ENCODE measurements at regions not wholly inside any gene's neighbourhood (a gene's known extent, or its start where the extent isn't known, plus 50 kb on each side); places are given as distances from the start of the nearest gene placed in this dataset.

DNA sequence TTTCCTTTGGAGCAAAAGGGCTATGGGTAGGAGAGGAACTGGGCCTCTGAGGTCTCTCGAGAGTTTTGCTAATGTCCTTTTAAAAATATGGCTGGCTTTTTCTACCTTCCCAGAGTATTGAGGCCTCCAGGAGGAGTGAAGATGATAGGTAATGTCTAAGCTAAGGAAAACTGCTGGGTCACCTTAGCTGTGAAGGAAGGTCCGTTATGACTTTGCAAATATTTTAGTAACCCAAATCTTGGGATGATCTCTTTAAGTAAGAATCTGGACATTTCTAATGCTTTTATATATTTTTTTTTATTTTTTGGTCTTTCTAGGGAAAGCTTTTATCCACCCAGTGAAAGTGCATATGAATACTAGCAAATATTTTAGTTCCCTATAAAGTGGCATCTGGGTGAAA is 60.9 kb upstream of the SYN3 start:
- Mint-ChIP-seq H3K27me3 (no peaks in the 10 kb centered on the region), H3K9me3 (ENCODE audit: insufficient read depth) (no peaks in the 10 kb centered on the region), H3K4me1 (no peaks in the 10 kb centered on the region), H3K27ac (no peak overlapping the region), H3K4me3 (no peak overlapping the region)
- Histone ChIP-seq H4K20me1 (ENCODE audit: control insufficient read depth, insufficient read depth, low read length, poor library complexity, severe bottlenecking) (no peaks in the 10 kb centered on the region), H3K9ac (ENCODE audit: low read length) (no peak overlapping the region), H3K9me3 (ENCODE audit: control extremely low read depth in 1 of 3, control insufficient read depth in 2 of 3, insufficient read depth in 1 of 3, low read length in 2 of 3) (peaks cover 0 to 7% (median 0%) of the 10 kb centered on the region in 3 donors), H3K36me3 (replicated peaks in 1 of 2; ENCODE audit: control extremely low read depth in 1 of 2, control insufficient read depth in 1 of 2, extremely low read depth in 1 of 2, insufficient read depth in 2 of 2, low read length in 1 of 2) (no peaks in the 10 kb centered on the region), H3K27ac (ENCODE audit: low read length in 2 of 2) (no peak overlapping the region), H3K79me2 (ENCODE audit: control insufficient read depth, insufficient read depth, low read length) (no peaks in the 10 kb centered on the region), H3K27me3 (replicated peaks in 1 of 4; ENCODE audit: control extremely low read depth in 1 of 4, control insufficient read depth in 3 of 4, insufficient read depth in 4 of 4, low read length in 3 of 4) (no peaks in the 10 kb centered on the region), H3K4me1 (ENCODE audit: control insufficient read depth in 2 of 2, insufficient read depth in 2 of 2, low read length in 2 of 2) (no peaks in the 10 kb centered on the region), H3K4me3 (ENCODE audit: control extremely low read depth in 1 of 5, extremely low read depth in 1 of 5, insufficient read depth in 1 of 5, low read depth in 2 of 5, low read length in 4 of 5) (no peak overlapping the region), H2AFZ (ENCODE audit: insufficient read depth, low read depth, low read length, poor library complexity, severe bottlenecking) (no peak overlapping the region), H3K4me2 (replicated peaks; ENCODE audit: low read depth, low read length, poor library complexity, severe bottlenecking) (no peak overlapping the region)
- 83% methylated on average over 1 of the region's 2 CpGs for WGBS (ENCODE audit: insufficient coverage)
- ATAC-seq (ENCODE audit: low read depth), result no peak
- no peak for DNase-seq
- intact Hi-C loops (cut with micrococcal nuclease), result no loop called here
- ChIA-PET POLR2A (no interaction called here), CTCF (interaction anchor here (0.6 kb wide), 1 partner anchor 12 kb away, joined by 4 read pairs; no protein-coding TSS in a partner anchor)
- TF ChIP-seq, protein P1, sequence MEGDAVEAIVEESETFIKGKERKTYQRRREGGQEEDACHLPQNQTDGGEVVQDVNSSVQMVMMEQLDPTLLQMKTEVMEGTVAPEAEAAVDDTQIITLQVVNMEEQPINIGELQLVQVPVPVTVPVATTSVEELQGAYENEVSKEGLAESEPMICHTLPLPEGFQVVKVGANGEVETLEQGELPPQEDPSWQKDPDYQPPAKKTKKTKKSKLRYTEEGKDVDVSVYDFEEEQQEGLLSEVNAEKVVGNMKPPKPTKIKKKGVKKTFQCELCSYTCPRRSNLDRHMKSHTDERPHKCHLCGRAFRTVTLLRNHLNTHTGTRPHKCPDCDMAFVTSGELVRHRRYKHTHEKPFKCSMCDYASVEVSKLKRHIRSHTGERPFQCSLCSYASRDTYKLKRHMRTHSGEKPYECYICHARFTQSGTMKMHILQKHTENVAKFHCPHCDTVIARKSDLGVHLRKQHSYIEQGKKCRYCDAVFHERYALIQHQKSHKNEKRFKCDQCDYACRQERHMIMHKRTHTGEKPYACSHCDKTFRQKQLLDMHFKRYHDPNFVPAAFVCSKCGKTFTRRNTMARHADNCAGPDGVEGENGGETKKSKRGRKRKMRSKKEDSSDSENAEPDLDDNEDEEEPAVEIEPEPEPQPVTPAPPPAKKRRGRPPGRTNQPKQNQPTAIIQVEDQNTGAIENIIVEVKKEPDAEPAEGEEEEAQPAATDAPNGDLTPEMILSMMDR (IDR thresholded peaks at IDR 0.05), result no peak
- TF ChIP-seq EZH2 (IDR thresholded peaks at IDR 0.05; ENCODE audit: borderline replicate concordance, insufficient read depth, low read depth, low read length, poor library complexity, severe bottlenecking), result no peak

DNA sequence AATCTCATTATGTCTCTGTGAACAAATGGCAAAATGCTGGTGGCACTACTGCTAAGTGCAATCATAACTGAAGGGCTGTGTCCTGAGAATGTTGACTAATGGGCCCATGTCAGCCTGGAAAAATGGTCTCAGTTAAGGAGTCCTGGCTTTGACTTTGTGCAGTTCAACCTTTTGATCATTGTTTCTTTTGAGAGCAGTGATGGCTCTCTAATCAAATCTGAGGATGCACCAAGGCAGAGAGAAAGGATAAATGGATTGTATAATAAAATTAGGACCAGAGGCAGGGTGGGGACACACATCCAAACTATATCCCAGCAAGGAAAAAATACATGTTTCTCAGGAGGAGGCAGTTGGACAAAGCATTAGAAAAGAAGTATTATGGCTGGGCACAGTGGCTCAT is 59.6 kb upstream of the SYN3 start:
- intact Hi-C loops (cut with micrococcal nuclease), result no loop called here
- no peaks in the 10 kb centered on the region for H3K36me3 ChIP-seq (replicated peaks in 1 of 2; ENCODE audit: control extremely low read depth in 1 of 2, control insufficient read depth in 1 of 2, extremely low read depth in 1 of 2, insufficient read depth in 2 of 2, low read length in 1 of 2)
- ChIA-PET CTCF (no interaction called here), POLR2A (no interaction called here)
- no peak overlapping the region for H3K4me2 ChIP-seq (replicated peaks; ENCODE audit: low read depth, low read length, poor library complexity, severe bottlenecking)
- Mint-ChIP-seq H3K9me3 (ENCODE audit: insufficient read depth) (no peaks in the 10 kb centered on the region), H3K4me1 (peaks cover 4% of the 10 kb centered on the region), H3K27me3 (no peaks in the 10 kb centered on the region), H3K4me3 (no peak overlapping the region), H3K27ac (no peak overlapping the region)
- TF ChIP-seq, protein P1 (IDR thresholded peaks at IDR 0.05), result no peak
- no peak for TF ChIP-seq EZH2 (IDR thresholded peaks at IDR 0.05; ENCODE audit: borderline replicate concordance, insufficient read depth, low read depth, low read length, poor library complexity, severe bottlenecking)
- H3K4me1 ChIP-seq (ENCODE audit: control insufficient read depth in 2 of 2, insufficient read depth in 2 of 2, low read length in 2 of 2), result peaks cover 1 to 2% of the 10 kb centered on the region in 2 donors
- H3K27ac ChIP-seq (ENCODE audit: low read length in 2 of 2), result no peak overlapping the region
- H4K20me1 ChIP-seq (ENCODE audit: control insufficient read depth, insufficient read depth, low read length, poor library complexity, severe bottlenecking), result no peaks in the 10 kb centered on the region
- peaks cover 0 to 7% (median 0%) of the 10 kb centered on the region in 3 donors for H3K9me3 ChIP-seq (ENCODE audit: control extremely low read depth in 1 of 3, control insufficient read depth in 2 of 3, insufficient read depth in 1 of 3, low read length in 2 of 3)
- H3K27me3 ChIP-seq (replicated peaks in 1 of 4; ENCODE audit: control extremely low read depth in 1 of 4, control insufficient read depth in 3 of 4, insufficient read depth in 4 of 4, low read length in 3 of 4), result no peaks in the 10 kb centered on the region
- DNase-seq (no peak), ATAC-seq (ENCODE audit: low read depth) (no peak)
- H3K79me2 ChIP-seq (ENCODE audit: control insufficient read depth, insufficient read depth, low read length), result no peaks in the 10 kb centered on the region
- H3K9ac ChIP-seq (ENCODE audit: low read length), result no peak overlapping the region
- H2AFZ ChIP-seq (ENCODE audit: insufficient read depth, low read depth, low read length, poor library complexity, severe bottlenecking), result no peak overlapping the region
- H3K4me3 ChIP-seq (ENCODE audit: control extremely low read depth in 1 of 5, extremely low read depth in 1 of 5, insufficient read depth in 1 of 5, low read depth in 2 of 5, low read length in 4 of 5), result no peak overlapping the region
